Parathyroid adenoma (tissue), 2 donors: ENCODE measurements at regions not wholly inside any gene's neighbourhood (a gene's known extent, or its start where the extent isn't known, plus 50 kb on each side); places are given as distances from the start of the nearest gene placed in this dataset.

ENCODE experiments used
- H2AFZ ChIP-seq: fragments of 300-600 bp; sonication (generic); one replicate; pipeline ENCODE4 v1.7.0; 2017; ENCODE audit warnings: antibody characterized with exemption, mild to moderate bottlenecking
- H3K27ac ChIP-seq: fragments of 300-600 bp; sonication (generic); one replicate; pipeline ENCODE4 v1.7.0; 2017
- H3K27me3 ChIP-seq: fragments of 300-600 bp; sonication (generic); one replicate; pipeline ENCODE4 v1.7.0; 2017; ENCODE audit warnings: low read length; ENCODE audit not compliant: control insufficient read depth, insufficient read depth
- H3K36me3 ChIP-seq: fragments of 300-600 bp; sonication (generic); one replicate; pipeline ENCODE4 v1.7.0; 2017; ENCODE audit warnings: low read length; ENCODE audit not compliant: control insufficient read depth, insufficient read depth
- H3K4me1 ChIP-seq: fragments of 300-600 bp; sonication (generic); one replicate; pipeline ENCODE4 v1.7.0; 2017; ENCODE audit warnings: control low read depth
- H3K4me2 ChIP-seq: fragments of 300-600 bp; sonication (generic); one replicate; pipeline ENCODE4 v1.7.0; 2017; ENCODE audit warnings: low read length
- H3K4me3 ChIP-seq: fragments of 300-600 bp; sonication (generic); one replicate; pipeline ENCODE4 v1.7.0; 2017; ENCODE audit warnings: low read depth, low read length
- H3K79me2 ChIP-seq: fragments of 300-600 bp; sonication (generic); one replicate; pipeline ENCODE4 v1.7.0; 2017; ENCODE audit warnings: control low read depth
- H3K9ac ChIP-seq: fragments of 300-600 bp; sonication (generic); one replicate; pipeline ENCODE4 v1.7.0; 2017; ENCODE audit warnings: mild to moderate bottlenecking
- H3K9me3 ChIP-seq: fragments of 300-600 bp; sonication (generic); one replicate; pipeline ENCODE4 v1.7.0; 2017; ENCODE audit warnings: low read length; ENCODE audit not compliant: control insufficient read depth
- TF ChIP-seq, protein P1 (sequence below): fragments of 300-600 bp; sonication (generic); IDR thresholded peaks from one replicate; pipeline ENCODE4 v1.7.0; 2017; ENCODE audit warnings: antibody characterized with exemption, mild to moderate bottlenecking
- donor health status: primary hyperparathyroidism.

DNA sequence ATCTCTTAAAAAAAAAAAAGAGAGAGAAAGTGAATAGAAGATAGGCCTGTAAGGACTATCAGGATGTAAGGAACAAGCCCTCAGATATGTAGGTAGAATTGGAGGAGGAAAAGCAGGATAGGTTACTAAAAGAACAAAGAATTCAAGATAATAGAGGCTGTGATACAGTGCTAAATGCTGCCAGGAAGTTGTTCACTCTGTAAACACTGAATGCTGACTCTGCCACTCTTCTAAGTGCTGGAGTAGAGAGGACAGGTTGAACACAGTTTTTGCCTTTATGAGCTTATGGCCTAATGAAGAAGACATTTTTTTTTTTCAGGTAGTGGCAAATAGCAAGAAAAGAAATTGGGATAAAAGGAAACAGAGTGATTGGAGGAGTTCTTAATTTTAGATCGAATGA, 90.6 kb upstream of the ZNF678 start:
- H3K9ac ChIP-seq, result no peak overlapping the region
- H3K9me3 ChIP-seq, result no peaks in the 10 kb centered on the region
- no peak overlapping the region for H3K4me3 ChIP-seq
- no peak overlapping the region for H2AFZ ChIP-seq
- no peaks in the 10 kb centered on the region for H3K36me3 ChIP-seq
- H3K4me2 ChIP-seq, result no peak overlapping the region
- H3K4me1 ChIP-seq, result no peaks in the 10 kb centered on the region
- no peaks in the 10 kb centered on the region for H3K27me3 ChIP-seq
- H3K27ac ChIP-seq, result no peak overlapping the region
- H3K79me2 ChIP-seq, result no peaks in the 10 kb centered on the region
- TF ChIP-seq, protein P1, sequence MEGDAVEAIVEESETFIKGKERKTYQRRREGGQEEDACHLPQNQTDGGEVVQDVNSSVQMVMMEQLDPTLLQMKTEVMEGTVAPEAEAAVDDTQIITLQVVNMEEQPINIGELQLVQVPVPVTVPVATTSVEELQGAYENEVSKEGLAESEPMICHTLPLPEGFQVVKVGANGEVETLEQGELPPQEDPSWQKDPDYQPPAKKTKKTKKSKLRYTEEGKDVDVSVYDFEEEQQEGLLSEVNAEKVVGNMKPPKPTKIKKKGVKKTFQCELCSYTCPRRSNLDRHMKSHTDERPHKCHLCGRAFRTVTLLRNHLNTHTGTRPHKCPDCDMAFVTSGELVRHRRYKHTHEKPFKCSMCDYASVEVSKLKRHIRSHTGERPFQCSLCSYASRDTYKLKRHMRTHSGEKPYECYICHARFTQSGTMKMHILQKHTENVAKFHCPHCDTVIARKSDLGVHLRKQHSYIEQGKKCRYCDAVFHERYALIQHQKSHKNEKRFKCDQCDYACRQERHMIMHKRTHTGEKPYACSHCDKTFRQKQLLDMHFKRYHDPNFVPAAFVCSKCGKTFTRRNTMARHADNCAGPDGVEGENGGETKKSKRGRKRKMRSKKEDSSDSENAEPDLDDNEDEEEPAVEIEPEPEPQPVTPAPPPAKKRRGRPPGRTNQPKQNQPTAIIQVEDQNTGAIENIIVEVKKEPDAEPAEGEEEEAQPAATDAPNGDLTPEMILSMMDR, result no peak

DNA sequence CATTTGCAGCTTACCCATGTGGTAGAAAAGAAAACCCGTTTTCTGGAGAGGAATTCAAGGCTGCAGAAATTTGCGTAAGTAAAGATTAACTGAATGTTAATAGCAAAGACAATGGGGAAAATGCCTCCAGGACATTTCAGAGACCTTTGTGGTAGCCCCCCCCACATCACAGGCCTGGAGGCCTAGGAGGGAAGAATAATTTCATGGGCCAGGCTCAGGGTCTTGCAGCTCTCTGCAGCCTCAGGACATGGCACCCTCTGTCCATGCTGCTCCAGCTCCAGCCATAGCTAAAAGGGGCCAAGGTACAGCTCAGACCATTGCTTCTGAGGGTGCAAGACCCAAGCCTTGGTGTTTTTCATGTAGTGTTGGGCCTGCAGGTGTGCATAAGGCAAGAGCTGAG, 92.7 kb upstream of the ZNF678 start:
- Histone ChIP-seq H3K27ac (no peak overlapping the region), H3K36me3 (no peaks in the 10 kb centered on the region), H3K79me2 (no peaks in the 10 kb centered on the region), H3K4me2 (no peak overlapping the region), H3K9ac (no peak overlapping the region), H3K27me3 (no peaks in the 10 kb centered on the region), H2AFZ (no peak overlapping the region), H3K4me3 (no peak overlapping the region), H3K4me1 (no peaks in the 10 kb centered on the region), H3K9me3 (no peaks in the 10 kb centered on the region)
- TF ChIP-seq, protein P1, result no peak

DNA sequence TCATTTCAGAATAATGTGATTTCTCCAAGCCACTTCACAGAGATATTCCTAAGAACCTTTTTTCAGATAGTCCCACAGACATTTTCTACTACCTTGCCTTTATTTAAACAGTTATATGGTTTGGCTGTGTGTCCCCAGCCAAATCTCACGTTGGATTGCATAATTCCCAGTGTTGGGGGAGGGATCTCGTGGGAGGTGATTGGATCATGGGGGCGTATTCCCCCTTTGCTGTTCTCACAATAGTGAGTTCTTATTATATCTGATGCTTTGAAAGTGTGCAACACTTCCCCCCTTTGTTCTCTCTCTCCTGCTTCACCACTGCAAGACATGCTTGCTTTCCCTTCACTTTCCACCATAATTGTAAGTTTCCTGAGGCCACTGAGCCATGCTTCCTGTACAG, 93.6 kb upstream of the ZNF678 start:
- H2AFZ ChIP-seq, result no peak overlapping the region
- no peaks in the 10 kb centered on the region for H3K9me3 ChIP-seq
- no peaks in the 10 kb centered on the region for H3K79me2 ChIP-seq
- H3K4me1 ChIP-seq, result no peaks in the 10 kb centered on the region
- H3K4me3 ChIP-seq, result no peak overlapping the region
- no peaks in the 10 kb centered on the region for H3K36me3 ChIP-seq
- H3K27ac ChIP-seq, result no peak overlapping the region
- TF ChIP-seq, protein P1, result no peak
- H3K9ac ChIP-seq, result no peak overlapping the region
- H3K27me3 ChIP-seq, result no peaks in the 10 kb centered on the region
- no peak overlapping the region for H3K4me2 ChIP-seq

DNA sequence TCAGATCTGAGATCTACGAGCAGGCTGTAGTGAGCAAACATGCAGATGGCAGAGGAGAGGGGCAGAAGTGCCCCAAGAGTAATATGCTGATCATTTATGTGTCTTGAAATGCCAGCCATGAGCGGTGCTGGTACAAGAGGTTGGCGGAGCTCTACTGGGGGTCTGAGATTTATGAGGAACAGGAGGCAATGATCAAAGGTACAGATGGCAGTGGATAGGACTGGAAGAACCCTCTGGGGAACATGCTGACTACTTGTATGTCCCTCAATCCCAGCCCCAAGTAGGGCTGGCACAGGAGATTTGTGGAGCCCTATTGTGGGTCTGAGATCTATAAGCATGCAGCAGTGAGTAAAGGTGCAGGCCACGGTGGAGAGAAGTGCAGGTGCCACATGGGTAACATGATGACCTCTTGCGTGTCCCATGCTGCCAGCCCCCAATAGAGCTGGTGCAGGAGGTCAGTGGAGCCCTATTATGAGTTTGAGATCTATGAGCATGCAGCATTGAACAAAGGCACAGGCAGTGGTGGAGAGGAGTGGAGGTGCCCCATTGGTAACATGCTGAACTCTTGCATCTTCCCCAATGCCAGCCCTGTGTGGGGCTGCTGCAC, 97.2 kb upstream of the ZNF678 start:
- H3K4me2 ChIP-seq, result no peak overlapping the region
- H3K4me3 ChIP-seq, result no peak overlapping the region
- TF ChIP-seq, protein P1, result no peak
- no peaks in the 10 kb centered on the region for H3K4me1 ChIP-seq
- H3K9ac ChIP-seq, result no peak overlapping the region
- no peak overlapping the region for H2AFZ ChIP-seq
- H3K9me3 ChIP-seq, result no peaks in the 10 kb centered on the region
- no peak overlapping the region for H3K27ac ChIP-seq
- no peaks in the 10 kb centered on the region for H3K36me3 ChIP-seq
- no peaks in the 10 kb centered on the region for H3K27me3 ChIP-seq
- no peaks in the 10 kb centered on the region for H3K79me2 ChIP-seq

DNA sequence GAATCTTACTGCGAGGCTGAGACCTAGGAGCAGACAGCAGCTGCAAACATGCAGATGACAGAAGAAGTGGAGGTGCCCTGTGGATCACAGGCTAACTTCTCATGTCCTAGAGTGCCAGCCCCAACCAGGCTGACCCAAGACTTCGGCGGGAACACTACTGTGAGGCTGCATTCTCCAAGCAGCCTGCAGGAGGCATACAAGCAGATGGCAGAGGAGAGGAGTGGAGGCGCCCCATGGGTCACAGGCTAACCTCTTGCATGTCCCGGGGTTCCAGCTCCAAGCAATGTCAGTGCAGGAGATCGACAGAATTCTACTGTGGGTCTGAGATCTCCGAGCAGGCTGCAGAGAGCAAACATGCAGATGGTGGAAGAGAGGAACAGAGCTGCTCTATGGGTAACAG, 98.1 kb upstream of the ZNF678 start:
- Histone ChIP-seq H2AFZ (no peak overlapping the region), H3K79me2 (no peaks in the 10 kb centered on the region), H3K9ac (no peak overlapping the region), H3K27me3 (no peaks in the 10 kb centered on the region), H3K4me2 (no peak overlapping the region), H3K4me3 (no peak overlapping the region), H3K9me3 (no peaks in the 10 kb centered on the region), H3K36me3 (no peaks in the 10 kb centered on the region), H3K4me1 (no peaks in the 10 kb centered on the region), H3K27ac (no peak overlapping the region)
- TF ChIP-seq, protein P1, result no peak
